AG04450 (cell line): ENCODE measurements at regions not wholly inside any gene's neighbourhood (a gene's known extent, or its start where the extent isn't known, plus 50 kb on each side); places are given as distances from the start of the nearest gene placed in this dataset.

Experiments used
- CTCF ChIA-PET: fragments of 300-600, 350-600 bp; formaldehyde crosslinking; extraction: SDS; loops from one replicate; lab custom pipeline; 2022; ENCODE audit warnings: antibody characterized with exemption, inconsistent platforms; lab: Charles Lee
- POLR2A ChIA-PET: fragments of 350-600 bp; formaldehyde crosslinking; extraction: SDS; loops from one replicate; lab custom pipeline; 2021; ENCODE audit warnings: antibody characterized with exemption, inconsistent platforms; lab: Yijun Ruan, JAX
- DNase-seq: peaks from one replicate; pipeline ENCODE4 v3.0.0-alpha.2; 2011; ENCODE audit warnings: low read depth, low spot score
- H3K27ac ChIP-seq: one replicate; pipeline ENCODE4 v1.5.1; 2012; ENCODE audit warnings: low read depth, low read length, control low read depth
- H3K27me3 ChIP-seq: one replicate; pipeline ENCODE4 v1.6.0; 2012; ENCODE audit warnings: low read length; ENCODE audit not compliant: control insufficient read depth, insufficient read depth
- H3K4me3 ChIP-seq: 2 replicates; pipeline ENCODE4 v1.5.1; 2011; ENCODE audit warnings: mild to moderate bottlenecking, low read depth, low read length, control low read depth
- H3K9me3 ChIP-seq: 2 replicates; pipeline ENCODE4 v1.5.1; 2012; ENCODE audit warnings: low read length; ENCODE audit not compliant: control insufficient read depth, insufficient read depth
- TF ChIP-seq, protein P1 (sequence below): IDR thresholded peaks from 2 replicates; pipeline ENCODE4 v1.5.1; 2011; ENCODE audit warnings: low read depth, low read length, control low read depth, inconsistent platforms

DNA sequence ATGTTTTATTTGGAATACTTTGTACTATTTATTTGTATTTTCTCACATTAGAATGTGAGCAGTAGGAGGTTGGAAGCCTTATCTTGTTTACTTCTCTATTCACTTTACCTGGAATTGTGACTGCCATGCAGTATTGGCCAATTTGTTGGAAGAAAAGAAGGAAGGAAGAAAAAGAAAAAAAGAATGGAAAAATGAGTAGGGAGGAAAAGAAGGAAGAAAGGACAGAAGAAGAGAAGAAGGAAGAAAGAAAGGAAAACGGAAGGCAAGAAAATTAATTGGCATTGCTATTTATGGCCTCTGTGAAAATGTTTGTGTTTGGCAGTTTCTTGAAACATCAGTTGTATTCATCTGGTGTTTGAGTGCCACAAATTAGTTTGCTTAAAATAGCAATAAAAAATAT lies 575.2 kb upstream of the ZNF608 start:
- H3K9me3 ChIP-seq, result no peaks in the 10 kb centered on the region
- CTCF ChIA-PET, result no interaction called here
- H3K27me3 ChIP-seq, result no peaks in the 10 kb centered on the region
- no peak for DNase-seq
- no peak overlapping the region for H3K4me3 ChIP-seq
- POLR2A ChIA-PET, result interaction anchor here (0.5 kb wide), 1 partner anchor 1370 kb away, joined by 4 read pairs; no protein-coding TSS in a partner anchor
- no peak overlapping the region for H3K27ac ChIP-seq
- TF ChIP-seq, protein P1, sequence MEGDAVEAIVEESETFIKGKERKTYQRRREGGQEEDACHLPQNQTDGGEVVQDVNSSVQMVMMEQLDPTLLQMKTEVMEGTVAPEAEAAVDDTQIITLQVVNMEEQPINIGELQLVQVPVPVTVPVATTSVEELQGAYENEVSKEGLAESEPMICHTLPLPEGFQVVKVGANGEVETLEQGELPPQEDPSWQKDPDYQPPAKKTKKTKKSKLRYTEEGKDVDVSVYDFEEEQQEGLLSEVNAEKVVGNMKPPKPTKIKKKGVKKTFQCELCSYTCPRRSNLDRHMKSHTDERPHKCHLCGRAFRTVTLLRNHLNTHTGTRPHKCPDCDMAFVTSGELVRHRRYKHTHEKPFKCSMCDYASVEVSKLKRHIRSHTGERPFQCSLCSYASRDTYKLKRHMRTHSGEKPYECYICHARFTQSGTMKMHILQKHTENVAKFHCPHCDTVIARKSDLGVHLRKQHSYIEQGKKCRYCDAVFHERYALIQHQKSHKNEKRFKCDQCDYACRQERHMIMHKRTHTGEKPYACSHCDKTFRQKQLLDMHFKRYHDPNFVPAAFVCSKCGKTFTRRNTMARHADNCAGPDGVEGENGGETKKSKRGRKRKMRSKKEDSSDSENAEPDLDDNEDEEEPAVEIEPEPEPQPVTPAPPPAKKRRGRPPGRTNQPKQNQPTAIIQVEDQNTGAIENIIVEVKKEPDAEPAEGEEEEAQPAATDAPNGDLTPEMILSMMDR, result no peak

DNA sequence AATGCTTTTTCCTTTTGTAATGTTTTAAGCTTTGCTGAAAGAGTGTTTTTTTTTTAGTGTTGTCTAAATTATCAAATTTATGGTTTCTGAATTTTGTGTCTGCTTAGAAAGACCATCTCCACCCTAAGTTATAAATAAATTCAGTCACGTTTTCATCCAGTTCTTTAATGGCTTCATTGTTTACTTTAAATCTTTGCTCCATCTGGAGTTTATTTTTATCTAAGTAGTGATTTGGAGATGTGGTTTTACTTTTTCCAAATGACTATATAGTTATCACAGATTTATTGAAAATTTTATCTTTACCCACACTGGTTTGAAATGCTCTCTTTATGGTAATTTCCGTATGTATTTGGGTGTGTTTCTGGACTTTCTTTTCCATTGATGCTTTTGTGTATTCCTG lies 577.2 kb upstream of the ZNF608 start:
- CTCF ChIA-PET, result interaction anchor here (0.6 kb wide), 1 partner anchor 120 kb away, joined by 9 read pairs; no protein-coding TSS in a partner anchor
- Histone ChIP-seq H3K27ac (no peak overlapping the region), H3K4me3 (no peak overlapping the region), H3K9me3 (no peaks in the 10 kb centered on the region), H3K27me3 (no peaks in the 10 kb centered on the region)
- TF ChIP-seq, protein P1, result no peak
- POLR2A ChIA-PET, result no interaction called here
- DNase-seq, result no peak

DNA sequence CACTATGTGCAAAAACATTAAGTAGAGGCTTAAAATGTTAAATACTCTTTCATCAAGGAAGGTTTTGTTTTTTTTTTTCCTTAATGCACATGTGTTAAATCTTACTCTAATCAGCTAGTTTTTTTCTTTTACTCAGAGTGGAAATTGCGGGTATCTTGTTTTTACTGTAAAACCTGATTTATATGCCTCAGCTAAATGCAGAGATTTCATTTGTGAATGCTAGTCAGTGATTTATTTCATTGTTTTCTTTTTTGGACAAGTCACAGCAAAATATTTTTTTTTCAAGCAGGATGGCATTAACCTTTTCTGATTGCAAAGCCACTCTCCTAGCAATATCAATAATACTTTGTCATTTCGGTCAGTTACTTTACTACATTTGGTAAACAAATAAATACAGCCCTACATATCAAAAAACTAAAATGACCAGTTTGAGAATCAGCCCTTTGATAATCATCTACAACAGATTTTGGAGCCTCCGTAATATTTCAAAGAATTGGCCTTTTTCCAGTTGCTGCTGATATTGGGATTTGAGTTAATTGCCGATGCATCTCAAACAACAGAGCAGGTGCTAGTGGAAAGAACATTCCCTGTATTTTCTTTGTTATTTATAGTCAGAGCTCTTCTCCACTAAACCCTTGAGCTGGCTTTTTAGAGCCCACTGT lies 579.2 kb upstream of the ZNF608 start:
- no peak for DNase-seq
- Histone ChIP-seq H3K9me3 (no peaks in the 10 kb centered on the region), H3K4me3 (no peak overlapping the region), H3K27ac (no peak overlapping the region), H3K27me3 (no peaks in the 10 kb centered on the region)
- TF ChIP-seq, protein P1, result no peak
- CTCF ChIA-PET, result interaction anchor here (0.7 kb wide), 2 partner anchors 725 to 1306 kb away, joined by 3 to 11 read pairs; no protein-coding TSS in a partner anchor
- POLR2A ChIA-PET, result no interaction called here

DNA sequence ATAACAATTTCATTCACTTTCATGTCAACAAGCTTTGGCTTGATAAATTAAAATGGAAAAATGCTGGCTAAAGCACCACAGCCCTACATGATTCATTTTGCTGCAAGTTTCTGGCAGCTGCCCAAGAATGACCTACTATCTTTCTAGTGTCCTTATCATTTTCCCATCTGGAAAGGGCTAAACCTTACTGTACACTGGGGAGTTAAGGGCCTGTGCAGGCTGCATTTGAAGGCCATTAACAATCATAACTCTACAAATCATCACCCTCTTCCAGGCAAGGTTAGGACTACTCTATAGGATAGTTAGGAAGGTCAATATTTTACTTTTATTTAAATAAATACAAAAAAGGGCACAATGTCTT lies 579.7 kb upstream of the ZNF608 start:
- TF ChIP-seq, protein P1, result no peak
- CTCF ChIA-PET, result no interaction called here
- POLR2A ChIA-PET, result no interaction called here
- H3K4me3 ChIP-seq, result no peak overlapping the region
- DNase-seq, result peak; percentile 55
- no peaks in the 10 kb centered on the region for H3K9me3 ChIP-seq
- no peaks in the 10 kb centered on the region for H3K27me3 ChIP-seq
- no peak overlapping the region for H3K27ac ChIP-seq

DNA sequence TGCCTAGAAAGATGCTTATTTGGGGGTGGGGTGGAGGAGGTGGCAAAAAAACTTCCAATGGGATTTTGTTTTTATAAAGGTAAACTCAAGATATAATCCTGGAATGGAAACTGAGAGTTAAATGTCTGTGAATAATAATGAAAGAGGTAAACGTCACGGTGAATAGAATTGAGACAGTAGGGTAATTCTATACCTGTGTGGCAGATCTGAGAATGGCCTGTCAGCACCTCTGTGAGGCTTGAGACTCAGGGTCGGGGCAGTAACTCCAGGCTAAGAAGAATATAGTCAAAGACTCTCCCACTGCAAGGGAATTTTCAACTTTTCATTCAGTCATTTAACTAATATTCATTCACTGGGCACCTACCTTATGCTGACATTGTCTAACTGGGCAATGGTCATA lies 581.2 kb upstream of the ZNF608 start:
- Histone ChIP-seq H3K27me3 (no peaks in the 10 kb centered on the region), H3K4me3 (no peak overlapping the region), H3K9me3 (no peaks in the 10 kb centered on the region), H3K27ac (no peak overlapping the region)
- TF ChIP-seq, protein P1, result no peak
- ChIA-PET POLR2A (no interaction called here), CTCF (no interaction called here)
- DNase-seq, result no peak
